CD8-positive, alpha-beta memory T cell (primary cell): ENCODE measurements at regions not wholly inside any gene's neighbourhood (a gene's known extent, or its start where the extent isn't known, plus 50 kb on each side); places are given as distances from the start of the nearest gene placed in this dataset.

Source experiments
- CTCF ChIA-PET: fragments of 350-600 bp; sonication (Branson Sonifier 250); formaldehyde crosslinking; loops from one replicate; lab custom pipeline; 2021; ENCODE audit warnings: antibody characterized with exemption; lab: Charles Lee
- POLR2A ChIA-PET: fragments of 350-600 bp; sonication (Branson Sonifier 250); formaldehyde crosslinking; loops from one replicate; lab custom pipeline; 2021; ENCODE audit warnings: antibody characterized with exemption; lab: Charles Lee
- DNase-seq, 5 donors: peaks; one replicate each; pipeline versions ENCODE4 v3.0.0 to v3.0.0-alpha.2; 2020 to 2022; ENCODE audit warnings: mixed read lengths in 1 of 5
- H3K27ac ChIP-seq: one replicate; pipeline ENCODE4 v1.7.0; 2013; ENCODE audit warnings: low read depth, mild to moderate bottlenecking, low read length, moderate library complexity
- H3K27me3 ChIP-seq: 2 replicates; pipeline ENCODE4 v1.7.0; 2013; ENCODE audit warnings: low read length, mild to moderate bottlenecking; ENCODE audit not compliant: insufficient read depth, poor library complexity, severe bottlenecking
- H3K36me3 ChIP-seq: 2 replicates; pipeline ENCODE4 v1.7.0; 2013; ENCODE audit warnings: mild to moderate bottlenecking, low read length, moderate library complexity; ENCODE audit not compliant: insufficient read depth
- H3K4me1 ChIP-seq: 2 replicates; pipeline ENCODE4 v1.7.0; 2013; ENCODE audit warnings: mild to moderate bottlenecking, low read length, moderate library complexity; ENCODE audit not compliant: insufficient read depth
- H3K4me3 ChIP-seq: 2 replicates; pipeline ENCODE4 v1.7.0; 2013; ENCODE audit warnings: mild to moderate bottlenecking, low read length
- H3K9me3 ChIP-seq: 2 replicates; pipeline ENCODE4 v1.7.0; 2013; ENCODE audit warnings: mild to moderate bottlenecking, low read length
- H3K27ac Mint-ChIP-seq, 8 donors: one replicate each; pipeline ENCODE4 v1.8.0; 2020 to 2021; ENCODE audit warnings: mixed read lengths in 8 of 8, mild to moderate bottlenecking in 6 of 8, inconsistent platforms in 3 of 8, moderate library complexity in 3 of 8
- H3K27me3 Mint-ChIP-seq, 2 donors: one replicate each; pipeline ENCODE4 v1.8.0; 2020 to 2021; ENCODE audit warnings: mixed read lengths in 2 of 2, mild to moderate bottlenecking in 1 of 2, moderate library complexity in 1 of 2
- H3K36me3 Mint-ChIP-seq, 3 donors: one replicate each; pipeline ENCODE4 v1.8.0; 2020 to 2021; ENCODE audit warnings: mixed read lengths in 3 of 3, inconsistent platforms in 1 of 3, mild to moderate bottlenecking in 1 of 3
- H3K4me1 Mint-ChIP-seq, 3 donors: one replicate each; pipeline ENCODE4 v1.8.0; 2020 to 2021; ENCODE audit warnings: mixed read lengths in 3 of 3, inconsistent platforms in 1 of 3, mild to moderate bottlenecking in 1 of 3
- H3K4me3 Mint-ChIP-seq, 7 donors: one replicate each; pipeline ENCODE4 v1.8.0; 2020 to 2021; ENCODE audit warnings: mixed read lengths in 7 of 7, mild to moderate bottlenecking in 6 of 7, moderate library complexity in 4 of 7, inconsistent platforms in 2 of 7
- H3K9me3 Mint-ChIP-seq, 5 donors: one replicate each; pipeline ENCODE4 v1.8.0; 2020 to 2022; ENCODE audit warnings: mixed read lengths in 5 of 5, mild to moderate bottlenecking in 3 of 5, moderate library complexity in 2 of 5, inconsistent platforms in 1 of 5

- no peak overlapping the region for H3K27ac ChIP-seq
- Mint-ChIP-seq H3K4me1 (no peaks in the 10 kb centered on the region), H3K4me3 (no peak overlapping the region), H3K27me3 (no peaks in the 10 kb centered on the region), H3K36me3 (no peaks in the 10 kb centered on the region), H3K27ac (no peak overlapping the region), H3K9me3 (peaks cover 0 to 3% (median 0%) of the 10 kb centered on the region in 5 donors)
- no peaks in the 10 kb centered on the region for H3K27me3 ChIP-seq
- DNase-seq = no peak
- H3K4me1 ChIP-seq = no peaks in the 10 kb centered on the region
- H3K9me3 ChIP-seq = no peaks in the 10 kb centered on the region
- H3K4me3 ChIP-seq = no peak overlapping the region
- POLR2A ChIA-PET = no interaction called here
- H3K36me3 ChIP-seq = no peaks in the 10 kb centered on the region
- CTCF ChIA-PET = no interaction called here
Measured at GRCh38 chr3:182473191-182473710, 320.1 kb upstream of the ATP11B start.

GRCh38 chr3:182478369-182478768, 314.9 kb upstream of the ATP11B start:
- CTCF ChIA-PET = no interaction called here
- no peak for DNase-seq
- Mint-ChIP-seq H3K27ac (no peak overlapping the region), H3K4me3 (no peak overlapping the region), H3K9me3 (peaks cover 0 to 4% (median 2%) of the 10 kb centered on the region in 5 donors), H3K4me1 (no peaks in the 10 kb centered on the region), H3K27me3 (peaks cover 0 to 3% of the 10 kb centered on the region in 2 donors), H3K36me3 (no peaks in the 10 kb centered on the region)
- H3K4me3 ChIP-seq = no peak overlapping the region
- H3K36me3 ChIP-seq = no peaks in the 10 kb centered on the region
- POLR2A ChIA-PET = no interaction called here
- H3K27ac ChIP-seq = no peak overlapping the region
- no peaks in the 10 kb centered on the region for H3K4me1 ChIP-seq
- no peaks in the 10 kb centered on the region for H3K9me3 ChIP-seq
- no peaks in the 10 kb centered on the region for H3K27me3 ChIP-seq

- H3K36me3 Mint-ChIP-seq = no peaks in the 10 kb centered on the region
- CTCF ChIA-PET = no interaction called here
- POLR2A ChIA-PET = no interaction called here
Measured at GRCh38 chr3:182479419-182480336, 313.6 kb upstream of the ATP11B start.

GRCh38 chr3:182482705-182483104, 310.6 kb upstream of the ATP11B start:
- Mint-ChIP-seq H3K4me1 (no peaks in the 10 kb centered on the region), H3K9me3 (peaks cover 0 to 4% (median 2%) of the 10 kb centered on the region in 5 donors), H3K27ac (no peak overlapping the region), H3K36me3 (no peaks in the 10 kb centered on the region), H3K27me3 (peaks cover 0 to 3% of the 10 kb centered on the region in 2 donors), H3K4me3 (no peak overlapping the region)
- ChIA-PET CTCF (no interaction called here), POLR2A (no interaction called here)
- H3K4me3 ChIP-seq = no peak overlapping the region
- no peaks in the 10 kb centered on the region for H3K36me3 ChIP-seq
- no peaks in the 10 kb centered on the region for H3K4me1 ChIP-seq
- no peaks in the 10 kb centered on the region for H3K27me3 ChIP-seq
- no peak for DNase-seq
- H3K27ac ChIP-seq = no peak overlapping the region
- H3K9me3 ChIP-seq = no peaks in the 10 kb centered on the region

More at GRCh38 chr3:182479419-182480336, 313.6 kb upstream of the ATP11B start:
- no peaks in the 10 kb centered on the region for H3K36me3 ChIP-seq
- H3K27me3 ChIP-seq = no peaks in the 10 kb centered on the region
- H3K27ac ChIP-seq = no peak overlapping the region
- DNase-seq = no peak
- Mint-ChIP-seq H3K27ac (no peak overlapping the region), H3K9me3 (peaks cover 0 to 4% (median 2%) of the 10 kb centered on the region in 5 donors), H3K4me3 (no peak overlapping the region), H3K27me3 (peaks cover 0 to 3% of the 10 kb centered on the region in 2 donors), H3K4me1 (no peaks in the 10 kb centered on the region)
- H3K4me1 ChIP-seq = no peaks in the 10 kb centered on the region
- H3K9me3 ChIP-seq = no peaks in the 10 kb centered on the region
- H3K4me3 ChIP-seq = no peak overlapping the region

GRCh38 chr3:182484682-182485081, 308.6 kb upstream of the ATP11B start:
- CTCF ChIA-PET = no interaction called here
- Mint-ChIP-seq H3K4me3 (no peak overlapping the region), H3K4me1 (no peaks in the 10 kb centered on the region)

GRCh38 chr3:182485301-182485700, 308.0 kb upstream of the ATP11B start:
- no peak for DNase-seq
- H3K4me1 ChIP-seq = no peaks in the 10 kb centered on the region
- Mint-ChIP-seq H3K36me3 (no peaks in the 10 kb centered on the region), H3K9me3 (peaks cover 0 to 4% (median 2%) of the 10 kb centered on the region in 5 donors), H3K4me3 (no peak overlapping the region), H3K27ac (no peak overlapping the region), H3K4me1 (no peaks in the 10 kb centered on the region), H3K27me3 (peaks cover 0 to 3% of the 10 kb centered on the region in 2 donors)
- no peaks in the 10 kb centered on the region for H3K27me3 ChIP-seq
- H3K27ac ChIP-seq = no peak overlapping the region
- H3K36me3 ChIP-seq = no peaks in the 10 kb centered on the region
- CTCF ChIA-PET = no interaction called here
- no peak overlapping the region for H3K4me3 ChIP-seq
- H3K9me3 ChIP-seq = no peaks in the 10 kb centered on the region
- POLR2A ChIA-PET = no interaction called here

More at GRCh38 chr3:182484682-182485081, 308.6 kb upstream of the ATP11B start:
- peaks cover 0 to 4% (median 2%) of the 10 kb centered on the region in 5 donors for H3K9me3 Mint-ChIP-seq
- no peaks in the 10 kb centered on the region for H3K4me1 ChIP-seq
- H3K36me3 ChIP-seq = no peaks in the 10 kb centered on the region
- H3K27ac ChIP-seq = no peak overlapping the region
- no peak overlapping the region for H3K4me3 ChIP-seq
- H3K27ac Mint-ChIP-seq = no peak overlapping the region
- no peaks in the 10 kb centered on the region for H3K9me3 ChIP-seq
- no peaks in the 10 kb centered on the region for H3K27me3 ChIP-seq
- H3K36me3 Mint-ChIP-seq = no peaks in the 10 kb centered on the region
- H3K27me3 Mint-ChIP-seq = peaks cover 0 to 3% of the 10 kb centered on the region in 2 donors
- POLR2A ChIA-PET = interaction anchor here (0.6 kb wide), 1 partner anchor 70 kb away, joined by 3 read pairs; no protein-coding TSS in a partner anchor
- DNase-seq = no peak

GRCh38 chr3:182486463-182486862, 306.8 kb upstream of the ATP11B start:
- Histone ChIP-seq H3K27ac (no peak overlapping the region), H3K36me3 (no peaks in the 10 kb centered on the region), H3K4me3 (no peak overlapping the region), H3K27me3 (no peaks in the 10 kb centered on the region), H3K9me3 (no peaks in the 10 kb centered on the region), H3K4me1 (no peaks in the 10 kb centered on the region)
- Mint-ChIP-seq H3K27ac (no peak overlapping the region), H3K36me3 (no peaks in the 10 kb centered on the region), H3K4me1 (no peaks in the 10 kb centered on the region), H3K4me3 (no peak overlapping the region), H3K27me3 (peaks cover 0 to 3% of the 10 kb centered on the region in 2 donors), H3K9me3 (peaks cover 0 to 4% (median 2%) of the 10 kb centered on the region in 5 donors)
- no peak for DNase-seq
- CTCF ChIA-PET = no interaction called here
- POLR2A ChIA-PET = no interaction called here

- Mint-ChIP-seq H3K27ac (no peak overlapping the region), H3K4me3 (no peak overlapping the region), H3K36me3 (no peaks in the 10 kb centered on the region), H3K9me3 (peaks cover 0 to 2% (median 0%) of the 10 kb centered on the region in 5 donors), H3K4me1 (no peaks in the 10 kb centered on the region), H3K27me3 (peaks cover 0 to 3% of the 10 kb centered on the region in 2 donors)
- no peak overlapping the region for H3K27ac ChIP-seq
- CTCF ChIA-PET = no interaction called here
- no peak overlapping the region for H3K4me3 ChIP-seq
- no peaks in the 10 kb centered on the region for H3K36me3 ChIP-seq
- POLR2A ChIA-PET = no interaction called here
- H3K27me3 ChIP-seq = no peaks in the 10 kb centered on the region
- H3K4me1 ChIP-seq = no peaks in the 10 kb centered on the region
- DNase-seq = no peak
- no peaks in the 10 kb centered on the region for H3K9me3 ChIP-seq
Measured at GRCh38 chr3:182487143-182487542, 306.2 kb upstream of the ATP11B start.
